Thymus (tissue), 11 donors: ENCODE measurements at regions not wholly inside any gene's neighbourhood (a gene's known extent, or its start where the extent isn't known, plus 50 kb on each side); places are given as distances from the start of the nearest gene placed in this dataset.

Experiments
- DNase-seq, 9 donors: peaks; one replicate each; pipeline ENCODE4 v3.0.0-alpha.2; 2013; ENCODE audit warnings: low spot score in 9 of 9, low read depth in 6 of 9, missing footprints in 1 of 9
- H3K27ac ChIP-seq, 2 donors: one replicate each; pipeline ENCODE4 v1.5.1; 2013; ENCODE audit warnings: control low read depth in 1 of 2, low read depth in 1 of 2, low read length in 1 of 2, mild to moderate bottlenecking in 1 of 2, moderate library complexity in 1 of 2
- H3K27me3 ChIP-seq, 2 donors: one replicate each; pipeline ENCODE4 v1.5.1; 2013; ENCODE audit warnings: low read length in 1 of 2; ENCODE audit not compliant: control insufficient read depth in 2 of 2, insufficient read depth in 1 of 2
- H3K36me3 ChIP-seq, 2 donors: one replicate each; pipeline ENCODE4 v1.5.1; 2013; ENCODE audit warnings: low read length in 1 of 2, mild to moderate bottlenecking in 1 of 2, moderate library complexity in 1 of 2; ENCODE audit not compliant: control insufficient read depth in 2 of 2, insufficient read depth in 2 of 2
- H3K4me1 ChIP-seq, 2 donors: one replicate each; pipeline ENCODE4 v1.5.1; 2013; ENCODE audit warnings: low read length in 2 of 2; ENCODE audit not compliant: control insufficient read depth in 2 of 2, insufficient read depth in 2 of 2
- H3K4me3 ChIP-seq, 2 donors: one replicate each; pipeline ENCODE4 v1.5.1; 2013; ENCODE audit warnings: low read length in 2 of 2, control low read depth in 1 of 2, mild to moderate bottlenecking in 1 of 2
- H3K9me3 ChIP-seq, 2 donors: one replicate each; pipeline ENCODE4 v1.5.1; 2013; ENCODE audit warnings: low read length in 1 of 2, mild to moderate bottlenecking in 1 of 2; ENCODE audit not compliant: control insufficient read depth in 2 of 2, insufficient read depth in 1 of 2
- WGBS: extraction: QIAGEN DNeasy Blood & Tissue Kit; methylation state at CpG from one replicate; pipeline ENCODE4 v1.1.7; 2013; 5-methylcytosine and 5-hydroxymethylcytosine counted together
- donor health status: healthy.

DNA sequence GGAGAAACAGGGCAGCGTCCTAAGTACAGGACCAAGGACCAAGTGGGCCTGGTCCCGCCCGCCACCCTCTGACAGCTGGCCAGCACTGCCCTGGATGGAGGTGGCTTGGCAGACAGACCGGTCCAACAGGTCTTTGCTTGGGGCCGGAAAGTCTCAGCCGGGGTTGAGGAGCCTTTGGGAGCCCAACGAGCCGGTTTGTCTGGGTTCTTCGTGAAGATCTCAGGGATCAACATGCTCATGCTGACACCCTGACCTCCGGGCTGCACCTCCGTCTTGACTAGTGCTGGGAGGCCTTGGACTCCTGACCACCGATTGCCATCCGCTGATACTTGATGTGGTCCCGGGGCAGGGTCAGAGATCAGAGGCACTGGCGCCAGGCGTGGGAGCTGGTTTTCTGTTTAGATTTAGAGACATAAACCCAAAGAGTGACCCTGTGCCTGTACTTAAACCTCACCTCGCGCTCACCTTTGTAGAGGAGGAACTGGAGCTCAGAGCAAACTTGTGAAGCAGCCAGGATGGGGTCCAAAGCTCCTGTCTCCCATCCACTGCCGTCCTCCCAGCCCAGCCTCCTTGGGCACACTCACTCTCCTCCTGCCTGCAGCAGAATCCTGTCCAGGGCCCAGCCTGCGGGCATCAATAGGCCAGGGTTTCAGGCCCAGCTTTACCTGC, 92.1 kb upstream of the GSE1 start:
- peaks cover 5 to 79% of the 10 kb centered on the region in 2 donors for H3K4me1 ChIP-seq
- H3K27me3 ChIP-seq, result no peaks in the 10 kb centered on the region
- WGBS, result 95% methylated on average over 20 of the region's 20 CpGs
- H3K36me3 ChIP-seq, result peaks cover 0 to 2% of the 10 kb centered on the region in 2 donors
- no peak overlapping the region for H3K27ac ChIP-seq
- H3K9me3 ChIP-seq, result peaks cover 0 to 3% of the 10 kb centered on the region in 2 donors
- no peak overlapping the region for H3K4me3 ChIP-seq
- no peak for DNase-seq

DNA sequence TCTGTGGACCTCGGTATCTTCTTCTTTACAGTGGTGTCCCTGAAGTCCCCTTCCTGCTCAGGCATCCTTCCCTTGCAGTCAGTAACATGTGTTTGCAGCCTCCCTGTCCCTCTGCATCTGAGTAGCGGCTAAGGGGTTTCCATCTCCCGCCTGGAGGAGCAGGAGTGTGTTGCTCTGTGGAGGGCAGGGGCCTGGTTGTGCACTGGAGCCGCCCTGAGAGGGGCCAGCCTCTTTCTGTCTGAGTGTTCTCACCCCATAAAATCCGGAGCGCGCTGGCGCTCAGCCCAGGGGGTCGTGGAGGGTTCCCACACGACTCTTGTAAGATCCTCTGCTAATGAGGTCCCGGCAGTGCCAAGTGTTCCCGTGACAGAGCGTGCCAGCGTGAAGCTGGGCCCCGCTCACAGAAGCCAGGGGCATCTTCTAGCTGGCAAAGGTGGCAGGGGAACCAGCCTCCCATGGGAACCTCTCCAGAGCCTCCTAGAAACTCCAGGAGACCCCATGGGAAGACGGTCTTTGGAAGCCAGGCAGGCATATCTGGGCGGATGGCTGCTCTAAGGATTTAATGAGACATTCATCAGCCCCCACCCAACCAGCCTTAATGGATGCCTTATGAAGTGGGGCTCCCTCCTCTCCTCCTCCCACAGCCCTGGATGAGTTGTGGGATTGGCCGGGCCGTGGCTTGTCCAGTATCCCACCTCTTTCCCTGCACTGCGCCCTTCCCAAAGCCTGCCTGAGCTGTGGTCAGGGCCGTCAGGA, 91.4 kb upstream of the GSE1 start:
- Histone ChIP-seq H3K27me3 (no peaks in the 10 kb centered on the region), H3K27ac (no peak overlapping the region), H3K36me3 (peaks cover 0 to 2% of the 10 kb centered on the region in 2 donors), H3K4me1 (peaks cover 5 to 76% of the 10 kb centered on the region in 2 donors), H3K9me3 (peaks cover 0 to 3% of the 10 kb centered on the region in 2 donors), H3K4me3 (no peak overlapping the region)
- WGBS, result 96% methylated on average over 21 of the region's 21 CpGs
- no peak for DNase-seq

DNA sequence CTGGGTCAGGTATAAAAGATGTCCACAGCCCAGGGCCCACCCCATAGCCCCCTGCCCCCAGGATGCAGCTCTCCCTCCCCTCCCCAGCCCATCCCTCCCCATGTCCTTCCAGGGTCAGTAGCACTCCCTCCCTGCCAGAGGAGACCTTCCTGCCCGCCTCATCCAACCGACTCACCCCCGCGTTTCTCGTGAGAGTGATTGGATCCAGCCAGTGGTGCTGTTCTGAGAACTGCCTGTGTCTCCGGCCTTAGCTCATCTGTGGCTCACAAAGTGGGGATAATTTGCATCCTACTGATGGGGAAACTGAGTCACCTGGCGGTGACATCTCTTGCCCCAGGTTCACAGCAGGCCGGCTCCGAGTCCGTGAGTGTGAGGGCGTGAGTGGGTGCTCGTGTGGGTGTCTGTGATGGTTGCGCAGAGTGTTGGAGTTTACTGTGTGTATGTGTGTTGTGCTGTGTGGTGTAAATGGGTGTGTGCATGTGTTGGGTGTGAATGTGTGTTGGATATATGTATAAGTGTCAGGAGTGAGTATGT, 90.7 kb upstream of the GSE1 start:
- Histone ChIP-seq H3K4me3 (no peak overlapping the region), H3K9me3 (peaks cover 0 to 3% of the 10 kb centered on the region in 2 donors), H3K27me3 (no peaks in the 10 kb centered on the region), H3K27ac (no peak overlapping the region), H3K36me3 (peaks cover 0 to 2% of the 10 kb centered on the region in 2 donors), H3K4me1 (peaks cover 5 to 74% of the 10 kb centered on the region in 2 donors)
- DNase-seq, result no peak
- WGBS, result 99% methylated on average over 13 of the region's 13 CpGs

DNA sequence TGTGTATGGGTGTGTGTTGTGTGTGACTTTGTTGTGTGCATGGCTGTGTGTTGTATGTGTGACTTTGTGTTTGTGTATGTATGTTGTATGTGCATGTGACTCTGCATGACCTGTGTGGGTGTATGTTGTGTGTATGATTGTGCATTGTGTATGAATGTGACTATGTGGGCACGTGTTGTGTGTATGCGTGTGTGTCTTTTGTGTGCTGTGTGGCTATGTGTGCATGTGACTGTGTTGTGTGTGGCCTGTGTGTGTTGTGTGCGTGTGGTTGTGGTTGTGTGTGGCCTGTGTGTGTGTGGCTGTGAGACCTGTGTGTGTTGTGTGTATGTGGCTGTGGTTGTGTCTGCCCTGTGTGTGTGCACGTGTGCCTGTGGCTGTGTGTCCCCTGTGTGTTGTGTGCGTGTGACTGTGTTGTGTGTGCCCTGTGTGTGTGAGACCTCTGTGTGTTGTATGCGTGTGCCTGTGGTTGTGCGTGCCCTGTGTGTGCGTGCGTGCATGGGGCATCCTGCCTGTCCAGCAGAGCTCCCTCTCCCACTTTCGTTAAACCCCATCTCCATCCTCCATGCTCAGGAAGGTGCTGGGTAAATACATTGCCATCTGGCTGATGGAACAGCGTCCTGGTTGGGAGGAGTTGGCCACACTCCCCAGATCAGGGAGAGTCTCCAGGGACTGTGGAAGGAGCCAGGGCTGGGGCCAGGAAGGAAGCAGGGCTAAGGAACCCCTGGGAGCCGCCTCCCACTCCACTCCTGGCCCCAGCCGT, 90.1 kb upstream of the GSE1 start:
- Histone ChIP-seq H3K27ac (no peak overlapping the region), H3K4me1 (peaks cover 5 to 74% of the 10 kb centered on the region in 2 donors), H3K4me3 (no peak overlapping the region), H3K27me3 (no peaks in the 10 kb centered on the region), H3K36me3 (peaks cover 0 to 4% of the 10 kb centered on the region in 2 donors), H3K9me3 (peaks cover 0 to 3% of the 10 kb centered on the region in 2 donors)
- WGBS, result 93% methylated on average over 13 of the region's 13 CpGs
- DNase-seq, result no peak

DNA sequence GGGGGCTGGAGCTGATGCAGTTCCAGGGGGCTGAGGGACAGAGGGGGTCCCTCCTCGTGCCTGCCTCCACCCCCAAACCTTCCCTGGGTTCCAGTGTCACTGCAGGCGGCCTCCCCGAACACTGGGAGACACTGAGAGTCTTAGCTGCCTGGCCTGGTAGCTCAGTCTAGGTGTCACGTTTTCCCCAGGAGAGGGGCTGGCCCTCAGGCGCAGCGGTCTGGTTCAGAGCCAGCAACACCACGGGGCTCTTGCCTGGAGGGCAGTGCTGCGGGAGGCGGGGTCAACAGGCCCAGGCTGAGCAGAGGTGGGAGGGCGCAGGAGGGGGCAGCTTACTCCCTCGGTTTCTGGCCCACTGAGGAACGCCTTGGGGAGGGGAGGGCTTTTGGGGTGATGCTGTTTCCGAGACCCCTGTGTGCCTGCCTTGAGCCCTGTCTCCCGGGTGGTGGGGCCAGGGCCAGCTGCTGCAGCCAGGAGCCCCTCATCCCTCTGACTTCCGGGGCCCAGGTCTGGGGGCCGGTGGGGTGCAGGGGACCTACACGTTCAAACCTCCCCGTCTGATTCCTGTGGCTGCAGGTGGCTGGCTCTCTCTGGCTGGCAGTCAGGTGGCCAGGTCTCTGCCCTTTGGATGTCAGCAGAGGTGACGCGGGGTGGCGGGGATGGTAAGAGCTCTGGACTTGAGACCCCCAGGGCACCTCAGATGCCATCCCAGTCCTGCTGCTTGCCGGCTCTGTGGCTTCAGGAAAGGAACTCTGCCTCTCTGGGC, 89.3 kb upstream of the GSE1 start:
- no peak for DNase-seq
- Histone ChIP-seq H3K36me3 (peaks cover 0 to 4% of the 10 kb centered on the region in 2 donors), H3K27ac (peak overlapping the region in 1 of 2 donors; percentile 23), H3K27me3 (no peaks in the 10 kb centered on the region), H3K9me3 (peaks cover 0 to under 1% of the 10 kb centered on the region in 2 donors), H3K4me1 (peaks cover 0 to 74% of the 10 kb centered on the region in 2 donors), H3K4me3 (no peak overlapping the region)
- 84% methylated on average over 22 of the region's 22 CpGs for WGBS

DNA sequence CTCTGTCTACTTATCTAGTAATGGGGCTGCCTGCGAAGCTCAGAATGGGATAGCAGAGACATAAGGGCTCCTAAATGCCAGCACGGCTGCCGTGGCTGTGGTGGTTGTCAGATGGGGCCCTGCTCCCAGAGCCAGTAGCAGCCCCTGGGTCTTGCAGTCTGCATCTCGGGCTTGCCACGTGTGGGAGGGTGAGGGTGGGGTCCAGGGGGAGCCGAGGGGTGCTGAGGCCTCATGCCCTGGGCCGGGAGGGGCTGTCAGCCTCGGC, 88.8 kb upstream of the GSE1 start:
- peaks cover 0 to 4% of the 10 kb centered on the region in 2 donors for H3K36me3 ChIP-seq
- no peaks in the 10 kb centered on the region for H3K9me3 ChIP-seq
- H3K4me3 ChIP-seq, result no peak overlapping the region
- H3K27me3 ChIP-seq, result no peaks in the 10 kb centered on the region
- DNase-seq, result no peak
- H3K4me1 ChIP-seq, result peaks cover 0 to 77% of the 10 kb centered on the region in 2 donors
- peak overlapping the region in 1 of 2 donors; percentile 23 for H3K27ac ChIP-seq
- WGBS, result 91% methylated on average over 8 of the region's 8 CpGs

DNA sequence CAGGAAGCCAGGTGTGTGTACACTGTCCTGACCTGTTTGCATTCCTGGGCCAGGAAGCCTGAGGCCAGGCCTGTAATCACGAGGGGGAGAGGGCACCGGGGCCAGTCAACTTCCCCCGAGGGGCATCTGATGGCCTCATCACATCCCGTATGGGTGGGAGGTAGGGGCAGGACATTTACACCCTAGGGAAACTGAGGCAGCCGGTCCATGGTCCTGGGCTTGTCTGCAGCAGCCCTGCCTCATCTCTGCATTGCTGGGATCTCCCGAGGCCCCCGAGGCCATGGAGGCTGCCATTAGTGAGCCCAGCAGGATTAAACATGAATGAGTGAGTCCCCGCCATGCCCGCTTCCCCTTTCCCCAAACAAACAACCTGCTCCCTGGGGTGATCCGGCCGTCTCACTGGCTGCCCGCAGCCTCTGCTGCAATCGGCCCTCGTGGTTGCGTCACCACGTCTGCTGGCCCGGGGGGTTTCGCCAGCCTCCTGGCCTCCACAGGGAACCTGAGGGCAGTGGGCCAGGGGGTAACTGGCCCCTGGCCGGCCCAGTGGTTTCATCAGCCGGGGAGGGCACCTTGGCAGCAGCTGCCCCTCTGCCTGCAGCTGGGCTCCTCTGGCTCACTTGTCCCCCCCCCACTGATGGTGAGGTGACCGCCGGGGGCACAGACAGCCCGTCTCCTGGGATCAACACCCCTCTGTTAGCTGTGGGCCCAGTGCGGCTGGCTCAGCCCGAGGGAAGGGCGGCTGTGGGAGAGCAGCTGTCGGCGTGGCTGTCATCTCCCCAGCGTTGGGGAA, 88.3 kb upstream of the GSE1 start:
- no peaks in the 10 kb centered on the region for H3K9me3 ChIP-seq
- peaks cover 0 to 6% of the 10 kb centered on the region in 2 donors for H3K36me3 ChIP-seq
- 90% methylated on average over 29 of the region's 29 CpGs for WGBS
- H3K27me3 ChIP-seq, result no peaks in the 10 kb centered on the region
- DNase-seq, result no peak
- H3K27ac ChIP-seq, result peak overlapping the region; percentile 44 to 48
- no peak overlapping the region for H3K4me3 ChIP-seq
- H3K4me1 ChIP-seq, result peaks cover 0 to 83% of the 10 kb centered on the region in 2 donors
